DND-41 (cell line): ENCODE measurements at regions not wholly inside any gene's neighbourhood (a gene's known extent, or its start where the extent isn't known, plus 50 kb on each side); places are given as distances from the start of the nearest gene placed in this dataset.

Experiments used
- ATAC-seq: fragments of 200-7000 bp; cut with Tn5 transposase; 3 replicates; pipeline ENCODE4 v1.9.1; 2021; ENCODE audit warnings: low read depth; ENCODE audit not compliant: insufficient read depth
- DNase-seq: peaks from one replicate; pipeline ENCODE4 v3.0.0-alpha.2; 2020
- H2AFZ ChIP-seq: 2 replicates; pipeline ENCODE4 v1.6.0; 2012; ENCODE audit warnings: low read depth, low read length
- H3K27ac ChIP-seq: 2 replicates; pipeline ENCODE4 v1.5.1; 2012; ENCODE audit warnings: low read length, inconsistent platforms
- H3K27me3 ChIP-seq: fragments of 200-600 bp; sonication (generic); 2 replicates; pipeline ENCODE4 v1.6.0; 2012; ENCODE audit warnings: low read length, mild to moderate bottlenecking, inconsistent platforms; ENCODE audit not compliant: insufficient read depth, poor library complexity
- H3K36me3 ChIP-seq: 2 replicates; pipeline ENCODE4 v1.5.1; 2012; ENCODE audit warnings: low read length, inconsistent platforms; ENCODE audit not compliant: insufficient read depth
- H3K4me1 ChIP-seq: 2 replicates; pipeline ENCODE4 v1.5.1; 2012; ENCODE audit warnings: mild to moderate bottlenecking, low read length; ENCODE audit not compliant: insufficient read depth
- H3K4me2 ChIP-seq: 2 replicates; pipeline ENCODE4 v1.6.0; 2012; ENCODE audit warnings: mild to moderate bottlenecking, moderate library complexity, low read length, inconsistent platforms; ENCODE audit not compliant: insufficient read depth
- H3K4me3 ChIP-seq, 2 experiments: fragments of 200-600 bp in 1 of 2; shearing (Covaris generic) in 1 of 2; 2 replicates each; pipeline ENCODE4 v1.5.1; 2012 to 2016; ENCODE audit warnings: inconsistent platforms in 2 of 2, low read length in 2 of 2, mild to moderate bottlenecking in 2 of 2, low read depth in 1 of 2, moderate library complexity in 1 of 2
- H3K79me2 ChIP-seq: 2 replicates; pipeline ENCODE4 v1.6.0; 2012; ENCODE audit warnings: low read length, inconsistent platforms; ENCODE audit not compliant: insufficient read depth
- H3K9ac ChIP-seq: 2 replicates; pipeline ENCODE4 v1.6.0; 2012; ENCODE audit warnings: low read depth, mild to moderate bottlenecking, inconsistent platforms, low read length, moderate library complexity
- H3K9me3 ChIP-seq: 2 replicates; pipeline ENCODE4 v1.5.1; 2012; ENCODE audit warnings: low read length, moderate library complexity, mild to moderate bottlenecking, inconsistent platforms; ENCODE audit not compliant: insufficient read depth, severe bottlenecking
- H4K20me1 ChIP-seq: 2 replicates; pipeline ENCODE4 v1.6.0; 2012; ENCODE audit warnings: low read length; ENCODE audit not compliant: insufficient read depth
- CTCF ChIP-seq: IDR thresholded peaks from 2 replicates; pipeline ENCODE4 v1.5.1; 2012; ENCODE audit warnings: borderline replicate concordance, low read length, moderate library complexity, mild to moderate bottlenecking; ENCODE audit not compliant: poor library complexity, severe bottlenecking; ENCODE audit errors: extremely low read depth
- EZH2 ChIP-seq: IDR thresholded peaks from 3 replicates; pipeline ENCODE4 v1.6.1; 2012; ENCODE audit warnings: borderline replicate concordance, low read depth, mild to moderate bottlenecking, moderate library complexity, low read length, inconsistent platforms; ENCODE audit not compliant: severe bottlenecking

- no peaks in the 10 kb centered on the region for H3K27me3 ChIP-seq
- DNase-seq = no peak
- TF ChIP-seq EZH2 (no peak), CTCF (peak; percentile 38)
- peaks cover 12% of the 10 kb centered on the region for H3K4me1 ChIP-seq
- H3K36me3 ChIP-seq = no peaks in the 10 kb centered on the region
- H3K79me2 ChIP-seq = no peaks in the 10 kb centered on the region
- no peak overlapping the region for H3K27ac ChIP-seq
- H3K4me2 ChIP-seq = no peak overlapping the region
- no peak for ATAC-seq
- no peaks in the 10 kb centered on the region for H4K20me1 ChIP-seq
- no peaks in the 10 kb centered on the region for H3K9me3 ChIP-seq
- no peak overlapping the region for H2AFZ ChIP-seq
- H3K4me3 ChIP-seq = no peak overlapping the region
- no peak overlapping the region for H3K9ac ChIP-seq
These were observed 76.2 kb upstream of the PLCL2 start for GRCh38 chr3:16808393-16809107.

GRCh38 chr3:16809482-16809881, 75.3 kb upstream of the PLCL2 start:
- Histone ChIP-seq H3K4me3 (no peak overlapping the region), H3K27me3 (no peaks in the 10 kb centered on the region), H3K79me2 (no peaks in the 10 kb centered on the region), H3K27ac (no peak overlapping the region), H3K4me2 (no peak overlapping the region), H2AFZ (no peak overlapping the region), H3K36me3 (no peaks in the 10 kb centered on the region), H3K9me3 (no peaks in the 10 kb centered on the region), H3K4me1 (peaks cover 12% of the 10 kb centered on the region), H4K20me1 (no peaks in the 10 kb centered on the region), H3K9ac (no peak overlapping the region)
- DNase-seq (no peak), ATAC-seq (no peak)
- TF ChIP-seq EZH2 = no peak
- no peak for TF ChIP-seq CTCF

GRCh38 chr3:16809993-16810392, 74.8 kb upstream of the PLCL2 start:
- Histone ChIP-seq H4K20me1 (no peaks in the 10 kb centered on the region), H3K9ac (no peak overlapping the region), H2AFZ (no peak overlapping the region), H3K4me3 (no peak overlapping the region), H3K36me3 (no peaks in the 10 kb centered on the region), H3K4me1 (peaks cover 12% of the 10 kb centered on the region), H3K9me3 (no peaks in the 10 kb centered on the region), H3K4me2 (no peak overlapping the region), H3K27me3 (no peaks in the 10 kb centered on the region), H3K79me2 (no peaks in the 10 kb centered on the region), H3K27ac (no peak overlapping the region)
- ATAC-seq (no peak), DNase-seq (no peak)
- TF ChIP-seq EZH2 (no peak), CTCF (no peak)
